GM18870 (cell line): ENCODE measurements at regions not wholly inside any gene's neighbourhood (a gene's known extent, or its start where the extent isn't known, plus 50 kb on each side); places are given as distances from the start of the nearest gene placed in this dataset.
A peak's percentile ranks its signal among the peaks of the same experiment; 100 is the strongest.
"Not testable (repeated sequence)": the region's sequence is repeated elsewhere in the genome, so short reads cannot be mapped to it uniquely, and the experiment has no call there.

Experiments used
- ATAC-seq: cut with Tn5 transposase; IDR thresholded peaks from one replicate; pipeline ENCODE4 v1.9.1; 2021; ENCODE audit warnings: moderate library complexity; ENCODE audit not compliant: unreplicated experiment

GRCh38 chr15:96209285-96209735 lies 121.2 kb upstream of the NR2F2 start:
- ATAC-seq, result no peak

DNA sequence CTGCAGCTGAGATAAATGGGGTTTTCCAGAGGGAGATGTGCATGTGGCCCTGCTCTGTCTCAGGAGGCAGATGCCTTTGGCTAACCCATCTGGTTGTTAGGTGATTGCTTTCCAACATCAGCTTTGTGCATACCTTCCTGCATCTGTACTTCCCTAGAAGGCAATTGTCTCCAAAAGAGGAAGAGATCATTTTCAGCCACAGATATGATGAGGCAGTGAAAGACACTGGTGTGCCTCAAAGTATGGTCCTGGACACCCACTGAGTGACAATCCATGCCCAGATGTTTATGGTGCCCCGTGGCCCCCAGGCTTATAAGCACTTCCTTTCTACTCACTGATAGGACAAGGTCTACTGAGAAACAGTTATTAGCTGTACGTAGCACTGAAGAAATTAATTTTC lies 117.5 kb upstream of the NR2F2 start:
- no peak for ATAC-seq

GRCh38 chr15:96213896-96214295 lies 116.6 kb upstream of the NR2F2 start:
- ATAC-seq, result no peak

DNA sequence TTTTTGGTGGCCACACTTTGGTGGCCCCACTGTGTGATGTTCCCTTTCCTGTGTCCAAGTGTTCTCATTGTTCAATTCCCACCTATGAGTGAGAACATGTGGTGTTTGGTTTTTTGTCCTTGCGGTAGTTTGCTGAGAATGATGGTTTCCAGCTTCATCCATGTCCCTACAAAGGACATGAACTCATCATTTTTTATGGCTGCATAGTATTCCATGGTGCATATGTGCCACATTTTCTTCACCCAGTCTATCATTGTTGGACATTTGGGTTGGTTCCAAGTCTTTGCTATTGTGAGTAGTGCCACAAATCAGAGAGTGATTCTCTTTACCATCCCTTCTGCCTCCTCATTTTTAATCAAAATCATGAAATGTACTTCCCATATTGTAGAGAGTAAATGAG lies 114.0 kb upstream of the NR2F2 start:
- not testable (repeated sequence) for ATAC-seq

- no peak for ATAC-seq
Observed at GRCh38 chr15:96217983-96218382, 112.5 kb upstream of the NR2F2 start.

GRCh38 chr15:96218623-96219455 lies 111.7 kb upstream of the NR2F2 start:
- no peak for ATAC-seq

DNA sequence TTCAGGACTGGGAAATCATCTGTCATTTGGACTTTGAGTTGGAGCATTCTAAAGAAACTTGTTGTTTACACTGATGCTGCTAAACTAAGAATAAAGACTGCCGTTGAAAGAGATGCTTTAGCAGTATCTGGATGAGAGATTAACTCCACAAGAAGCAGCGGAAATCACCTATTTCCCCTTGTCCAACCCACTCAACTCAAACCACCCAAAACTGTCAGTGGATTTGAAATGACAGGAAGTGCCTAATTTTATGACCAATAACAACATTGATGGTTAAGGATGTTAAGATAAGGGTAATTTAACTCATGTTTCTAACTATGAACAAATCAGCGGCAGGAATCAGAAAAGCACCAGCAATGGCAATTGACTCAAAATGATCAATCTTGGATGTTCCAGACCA lies 110.8 kb upstream of the NR2F2 start:
- no peak for ATAC-seq

GRCh38 chr15:96220657-96221056 lies 109.8 kb upstream of the NR2F2 start:
- ATAC-seq, result no peak

DNA sequence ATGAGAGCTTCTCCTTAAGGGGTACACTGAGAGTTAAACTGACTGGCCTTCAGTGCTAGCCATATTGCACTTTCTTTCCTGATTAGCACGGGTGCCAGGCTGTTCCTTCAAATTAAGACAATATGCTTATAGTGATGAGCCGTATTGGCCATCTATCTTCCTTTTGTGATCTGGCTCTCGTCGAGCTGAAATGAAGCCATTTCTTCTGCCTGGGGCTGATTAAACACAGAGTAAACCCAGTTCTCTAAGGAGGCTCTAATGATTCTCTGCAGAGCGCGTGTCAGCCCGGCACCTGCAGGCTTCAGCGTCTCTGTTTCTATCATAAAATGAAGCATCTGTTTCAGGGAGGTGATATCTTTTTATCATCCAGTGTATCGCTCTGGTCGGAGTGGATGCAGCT lies 107.5 kb upstream of the NR2F2 start:
- ATAC-seq, result no peak

- ATAC-seq, result no peak
Observed at GRCh38 chr15:96223939-96224338, 106.6 kb upstream of the NR2F2 start.

DNA sequence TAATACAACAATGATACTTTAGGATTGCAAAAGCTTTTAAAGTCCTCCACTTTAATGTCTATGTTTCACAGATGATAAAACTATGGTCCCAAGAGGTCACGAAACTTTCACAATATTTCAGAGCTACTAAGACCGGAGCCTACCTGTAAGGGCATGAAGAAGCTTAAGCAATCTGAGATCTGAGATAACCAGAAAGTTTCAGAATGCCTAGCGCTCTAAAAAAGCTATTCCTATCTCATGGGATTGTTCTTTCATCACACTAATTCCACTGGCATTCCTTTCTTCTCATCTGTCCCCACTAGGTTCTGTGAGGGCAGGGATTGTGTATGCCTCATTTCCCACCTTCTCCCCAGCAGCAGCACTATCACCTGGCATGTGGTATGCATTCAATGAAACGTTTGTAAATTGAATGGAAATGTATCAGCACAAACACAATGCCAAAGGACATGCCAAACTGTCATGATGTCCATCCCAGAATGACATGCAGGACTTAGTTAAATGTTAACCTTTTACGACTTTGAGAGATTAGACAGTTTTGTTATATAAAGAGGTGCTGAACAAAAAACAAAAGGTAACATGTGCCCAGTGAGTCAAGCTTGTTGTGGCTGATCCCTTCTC lies 104.7 kb upstream of the NR2F2 start:
- ATAC-seq, result no peak

DNA sequence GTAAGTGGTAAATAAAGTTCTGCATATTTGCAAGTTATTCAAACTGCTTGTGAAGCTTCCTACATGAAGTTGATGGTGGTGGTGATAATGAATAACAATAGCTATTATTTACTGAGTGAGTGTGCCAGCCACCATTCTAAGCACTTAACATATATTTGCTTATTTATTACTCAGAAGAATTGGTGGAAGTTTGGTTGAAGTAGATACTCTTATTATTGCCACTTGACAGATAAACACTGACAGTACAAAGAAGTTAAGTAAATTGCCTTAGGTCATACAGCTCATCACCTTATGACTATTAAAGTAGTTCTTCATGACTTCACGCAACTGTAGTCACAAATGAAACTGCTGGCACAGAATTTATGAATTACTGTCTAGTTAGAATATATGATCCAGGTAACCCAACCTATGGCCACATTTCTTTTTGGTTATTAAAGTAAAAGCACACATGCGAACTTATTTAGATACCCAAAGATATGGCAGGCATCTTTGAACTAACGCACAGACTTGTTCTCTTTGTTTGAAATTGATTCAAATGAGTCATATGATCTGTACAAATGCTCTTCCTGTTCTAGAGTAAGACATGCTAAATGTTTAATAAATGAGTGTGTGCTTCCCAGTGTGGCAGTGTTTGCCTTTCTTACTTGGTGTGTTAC lies 99.8 kb upstream of the NR2F2 start:
- ATAC-seq, result no peak

- ATAC-seq, result no peak
Observed at GRCh38 chr15:96232335-96232734, 98.2 kb upstream of the NR2F2 start.

DNA sequence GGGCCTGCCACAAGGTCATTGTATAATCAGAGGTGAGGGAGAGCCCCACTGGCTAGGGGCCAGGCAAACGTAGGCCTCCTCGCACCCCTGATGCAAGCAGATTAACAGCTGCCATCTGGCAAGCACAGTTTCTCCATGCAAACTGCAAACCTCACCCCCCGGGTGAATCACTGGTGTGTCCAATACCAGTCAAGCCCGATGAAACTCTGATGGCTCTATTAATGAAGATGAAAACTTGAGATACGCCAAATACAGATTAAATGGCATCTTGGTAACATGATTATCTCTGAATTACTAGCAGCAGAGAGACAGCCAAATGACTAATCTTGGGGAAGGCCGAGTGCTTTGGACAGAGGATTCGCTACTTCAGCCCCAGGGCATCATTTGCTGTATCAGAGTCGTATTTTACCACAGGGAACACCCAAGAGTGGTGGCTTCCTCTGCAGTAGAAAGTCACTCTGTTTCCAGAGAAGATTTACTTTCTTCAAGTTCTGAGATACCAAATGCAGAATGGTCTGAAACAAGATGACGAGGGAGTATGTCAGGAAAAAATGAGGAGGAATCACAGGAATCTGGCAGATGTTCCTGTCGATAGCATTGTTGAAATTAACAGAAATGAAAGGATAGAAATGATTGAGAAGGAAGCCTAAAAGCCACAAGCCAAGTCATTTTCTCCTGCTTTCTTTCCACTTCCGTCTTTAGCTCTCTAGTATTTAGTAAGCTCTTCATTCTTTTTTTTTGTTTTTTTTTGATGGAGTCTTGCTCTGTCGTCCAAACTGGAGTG lies 96.2 kb upstream of the NR2F2 start:
- ATAC-seq, result peak; percentile 59

- no peak for ATAC-seq
Observed at GRCh38 chr15:96237002-96237401, 93.5 kb upstream of the NR2F2 start.

- ATAC-seq, result no peak
Observed at GRCh38 chr15:96242761-96243160, 87.7 kb upstream of the NR2F2 start.

DNA sequence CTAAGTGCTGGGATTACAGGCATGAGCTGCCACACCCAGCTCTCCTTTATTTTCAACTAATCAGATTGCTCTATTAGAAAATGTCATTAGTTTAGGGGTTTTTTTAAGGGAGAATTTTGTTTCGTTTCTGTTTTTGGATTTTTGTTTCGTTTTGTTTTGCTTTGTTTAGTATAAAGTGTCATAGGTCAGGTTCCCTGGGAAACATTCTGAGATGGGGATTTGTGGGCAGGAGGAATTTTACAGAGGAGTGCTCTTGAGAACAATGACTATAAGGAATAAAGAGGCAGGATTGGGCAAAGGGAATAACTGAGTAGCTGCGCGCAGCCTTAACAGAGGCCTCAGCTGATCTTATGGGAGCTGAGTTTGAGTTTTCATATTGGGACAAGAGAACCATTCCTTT lies 86.8 kb upstream of the NR2F2 start:
- no peak for ATAC-seq

- no peak for ATAC-seq
Observed at GRCh38 chr15:96245252-96245651, 85.2 kb upstream of the NR2F2 start.

DNA sequence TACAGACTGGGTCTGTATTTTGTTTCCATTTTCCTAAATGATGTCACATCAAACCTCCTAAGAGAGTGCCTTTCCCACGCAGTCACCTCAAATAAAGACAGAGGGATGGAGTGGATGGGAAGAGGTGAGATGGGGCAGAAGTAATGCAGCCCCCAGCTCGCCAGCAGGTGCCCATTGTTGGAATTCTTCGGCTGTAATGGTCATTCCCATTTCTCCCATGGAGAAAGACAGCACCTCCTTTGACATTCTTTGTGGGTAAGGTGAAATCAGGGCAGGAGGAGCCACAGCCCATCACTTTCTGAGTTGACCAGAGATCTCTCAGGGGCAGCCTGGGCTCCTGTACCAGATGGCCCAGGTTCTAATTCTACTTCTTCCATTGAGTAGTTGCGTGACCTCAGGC lies 84.4 kb upstream of the NR2F2 start:
- ATAC-seq, result no peak

- ATAC-seq, result no peak
Observed at GRCh38 chr15:96247621-96248305, 82.7 kb upstream of the NR2F2 start.

GRCh38 chr15:96252148-96252547 lies 78.4 kb upstream of the NR2F2 start:
- no peak for ATAC-seq
